Activated CD8-positive, alpha-beta memory T cell treated with anti-CD3 and anti-CD28 coated beads for 24 hours (primary cell): ENCODE measurements at regions not wholly inside any gene's neighbourhood (a gene's known extent, or its start where the extent isn't known, plus 50 kb on each side); places are given as distances from the start of the nearest gene placed in this dataset.
"Not testable (repeated sequence)": the region's sequence is repeated elsewhere in the genome, so short reads cannot be mapped to it uniquely, and the experiment has no call there.

Source experiments
- DNase-seq: peaks from one replicate; pipeline ENCODE4 v3.0.0-alpha.2; 2020

DNA sequence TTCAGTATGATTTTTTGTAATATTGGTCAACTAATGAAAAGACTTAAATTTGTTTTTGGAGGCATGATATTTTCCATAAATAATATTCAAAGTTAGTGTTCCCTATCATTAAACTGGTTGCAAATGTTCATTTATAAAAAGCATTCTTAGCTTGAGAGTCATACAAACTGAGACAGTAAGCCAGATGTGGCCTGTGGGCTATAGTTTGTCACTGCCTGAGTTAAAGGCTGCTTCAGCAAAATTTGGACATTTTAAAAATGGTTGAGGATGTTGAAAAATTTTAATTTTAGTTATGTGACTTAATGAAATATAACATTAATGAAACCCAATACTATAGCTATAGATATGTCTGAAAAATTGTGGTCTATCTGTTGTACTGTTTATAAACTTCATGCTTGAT is 180.2 kb upstream of the CACNA2D1 start:
- no peak for DNase-seq

- no peak for DNase-seq
These were observed 173.6 kb upstream of the CACNA2D1 start for GRCh38 chr7:82617156-82617555.

- DNase-seq = no peak
These were observed 172.6 kb upstream of the CACNA2D1 start for GRCh38 chr7:82616059-82616728.

GRCh38 chr7:82615527-82615926 is 171.9 kb upstream of the CACNA2D1 start:
- no peak for DNase-seq

- no peak for DNase-seq
These were observed 166.2 kb upstream of the CACNA2D1 start for GRCh38 chr7:82609746-82610145.

GRCh38 chr7:82605247-82605864 is 161.8 kb upstream of the CACNA2D1 start:
- no peak for DNase-seq

DNA sequence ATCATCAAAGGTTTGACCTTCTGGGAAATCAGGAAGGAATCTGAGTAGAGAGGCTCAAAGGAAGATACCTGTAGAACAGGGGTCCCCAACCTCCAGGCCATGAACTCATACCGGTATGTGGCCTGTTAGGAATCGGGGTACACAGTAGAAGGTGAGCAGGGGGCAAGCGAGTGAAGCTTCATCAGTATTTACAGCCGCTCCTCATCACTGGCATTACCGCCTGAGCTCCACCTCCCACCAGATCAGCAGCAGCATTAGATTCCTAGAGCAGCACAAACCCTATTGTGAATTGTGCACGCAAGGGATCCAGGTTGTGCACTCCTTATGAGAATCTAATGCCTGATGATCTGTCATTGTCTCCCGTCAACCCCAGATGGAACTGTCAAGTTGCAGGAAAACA is 158.5 kb upstream of the CACNA2D1 start:
- DNase-seq = no peak

DNA sequence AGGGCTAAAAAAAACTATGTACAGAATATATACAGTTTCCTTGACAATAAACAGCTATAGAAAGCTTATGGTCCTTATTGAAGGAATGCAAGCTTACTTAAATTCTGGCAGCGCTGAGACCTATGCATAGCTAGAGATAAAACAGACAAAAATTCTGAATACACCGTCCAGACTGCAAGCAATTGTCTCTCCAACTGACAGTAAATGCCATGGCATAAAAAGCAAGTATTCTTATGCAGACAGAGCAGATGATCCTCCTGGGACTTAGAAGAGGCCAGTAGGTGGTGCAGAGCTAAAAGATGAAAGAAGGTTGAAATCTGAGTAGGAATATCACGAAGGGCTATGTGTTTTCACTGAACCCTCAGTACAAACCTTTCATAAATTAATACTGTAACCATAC is 157.0 kb upstream of the CACNA2D1 start:
- DNase-seq = no peak

- DNase-seq = no peak
These were observed 156.3 kb upstream of the CACNA2D1 start for GRCh38 chr7:82599895-82600294.

GRCh38 chr7:82598958-82599357 is 155.4 kb upstream of the CACNA2D1 start:
- no peak for DNase-seq

GRCh38 chr7:82595795-82596194 is 152.2 kb upstream of the CACNA2D1 start:
- DNase-seq = not testable (repeated sequence)

- DNase-seq = no peak
These were observed 151.6 kb upstream of the CACNA2D1 start for GRCh38 chr7:82595176-82595575.

DNA sequence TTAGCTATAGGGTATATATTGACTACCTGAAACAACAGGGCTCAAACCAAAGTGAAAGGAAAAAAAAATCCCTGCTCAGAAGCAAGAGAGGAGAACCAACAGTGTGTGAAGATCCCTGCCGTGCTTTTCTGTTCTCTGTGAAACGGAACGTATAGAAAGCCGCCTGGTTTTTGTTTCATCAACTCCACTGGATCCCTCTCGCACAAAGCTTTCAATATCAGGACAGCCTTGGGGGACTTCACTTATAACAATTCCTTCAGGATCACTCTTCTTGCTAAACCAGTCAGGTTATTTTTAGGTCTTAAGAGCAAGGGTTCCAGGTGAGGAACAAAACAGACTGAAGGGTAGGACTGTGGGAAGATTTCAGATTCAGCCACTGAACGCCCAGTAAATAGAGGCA is 151.1 kb upstream of the CACNA2D1 start:
- no peak for DNase-seq

DNA sequence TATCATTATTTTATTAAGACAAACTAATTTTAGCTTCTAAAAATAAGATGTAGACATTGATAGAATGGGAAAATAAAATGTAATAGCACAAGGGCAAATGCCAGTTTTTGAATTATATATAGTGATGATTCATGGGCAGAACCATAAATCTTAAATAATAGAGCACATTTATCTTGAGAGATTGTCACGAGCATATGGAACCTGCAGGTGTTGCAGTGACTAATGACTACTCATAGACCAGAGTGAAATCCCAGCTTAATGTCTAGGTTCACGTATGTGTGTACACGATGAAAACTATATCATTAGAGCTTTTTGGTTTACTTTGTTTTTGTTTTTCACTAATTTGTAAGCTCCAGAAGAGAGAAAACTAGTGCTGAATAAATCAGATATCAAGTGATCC is 150.2 kb upstream of the CACNA2D1 start:
- DNase-seq = no peak

GRCh38 chr7:82592416-82592815 is 148.8 kb upstream of the CACNA2D1 start:
- DNase-seq = no peak

DNA sequence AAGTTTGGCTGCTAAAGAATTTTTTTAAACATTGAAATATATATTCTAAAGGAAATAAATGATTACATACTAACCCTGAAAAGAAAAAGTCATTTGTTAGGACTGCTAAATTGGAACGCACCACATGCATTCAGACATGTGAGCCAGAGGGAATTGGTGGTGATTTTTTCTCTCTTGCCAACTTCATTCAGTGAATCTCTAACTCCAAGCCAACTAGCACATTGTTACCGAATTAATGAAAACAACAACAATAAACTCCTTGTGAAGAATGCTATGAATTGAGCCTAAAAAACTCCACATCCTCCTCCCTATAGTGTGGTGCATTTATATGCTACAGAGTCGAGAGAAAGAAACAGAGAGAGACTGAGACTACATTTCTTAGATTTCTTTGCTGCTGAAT is 135.5 kb upstream of the CACNA2D1 start:
- no peak for DNase-seq

- DNase-seq = no peak
These were observed 134.9 kb upstream of the CACNA2D1 start for GRCh38 chr7:82578430-82578829.

- peak; percentile 83 for DNase-seq
These were observed 128.8 kb upstream of the CACNA2D1 start for GRCh38 chr7:82572195-82572880.

GRCh38 chr7:82571047-82571446 is 127.5 kb upstream of the CACNA2D1 start:
- not testable (repeated sequence) for DNase-seq

DNA sequence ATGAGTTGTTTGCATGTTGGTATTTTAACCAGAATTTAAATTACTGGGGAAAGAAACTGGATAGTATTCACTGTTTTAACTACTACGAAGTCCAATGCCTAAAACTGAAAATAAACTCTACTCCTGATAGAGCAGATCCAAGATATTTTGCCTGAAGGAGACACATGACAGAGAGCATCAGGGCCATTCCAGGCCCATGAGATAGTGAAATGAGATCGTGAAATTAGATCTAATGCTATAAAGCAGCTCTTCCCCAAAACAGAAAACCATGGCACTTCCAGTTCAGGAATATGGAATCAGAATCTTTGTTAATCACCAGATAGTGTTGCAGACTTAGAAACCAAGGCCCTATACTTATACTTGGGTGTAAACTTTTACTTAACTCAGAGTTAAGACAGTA is 124.3 kb upstream of the CACNA2D1 start:
- DNase-seq = no peak

- DNase-seq = no peak
These were observed 123.8 kb upstream of the CACNA2D1 start for GRCh38 chr7:82567356-82567755.

GRCh38 chr7:82566752-82567151 is 123.2 kb upstream of the CACNA2D1 start:
- DNase-seq = no peak

GRCh38 chr7:82562716-82563404 is 119.3 kb upstream of the CACNA2D1 start:
- DNase-seq = no peak
